Prostate gland (tissue), 2 donors: ENCODE measurements at regions not wholly inside any gene's neighbourhood (a gene's known extent, or its start where the extent isn't known, plus 50 kb on each side); places are given as distances from the start of the nearest gene placed in this dataset.
A peak's percentile ranks its signal among the peaks of the same experiment; 100 is the strongest.

ENCODE experiments used
- DNase-seq: peaks from one replicate; pipeline ENCODE4 v3.0.0-alpha.2; 2019; ENCODE audit warnings: low spot score
- H3K27ac ChIP-seq, 2 donors: fragments of 200-600 bp; sonication (generic); 2 replicates each; pipeline ENCODE4 v1.5.1; 2017 to 2019
- H3K27me3 ChIP-seq: fragments of 200-600 bp; sonication (generic); replicated peaks from 2 replicates; pipeline ENCODE4 v1.5.1; 2019; ENCODE audit not compliant: insufficient read depth
- H3K36me3 ChIP-seq, 2 donors: fragments of 200-600 bp; sonication (generic); 1 replicate in 1 of 2; 2 replicates in 1 of 2; pipeline versions ENCODE4 v1.5.1 to v1.8.1; 2017 to 2019
- H3K4me1 ChIP-seq: fragments of 200-600 bp; sonication (generic); replicated peaks from 2 replicates; pipeline ENCODE4 v1.5.1; 2019
- H3K4me3 ChIP-seq, 2 donors: fragments of 200-600 bp; sonication (generic); 2 replicates each; pipeline ENCODE4 v1.5.1; 2017 to 2019
- H3K9me3 ChIP-seq: fragments of 200-600 bp; sonication (generic); 2 replicates; pipeline ENCODE4 v1.5.1; 2017
- POLR2A ChIP-seq: fragments of 450-650 bp; IDR thresholded peaks from one replicate; pipeline ENCODE4 v1.6.1; 2016; ENCODE audit warnings: antibody characterized with exemption, mild to moderate bottlenecking
- POLR2AphosphoS5 ChIP-seq: sonication (generic); formaldehyde crosslinking; IDR thresholded peaks from one replicate; pipeline ENCODE4 v1.6.1; 2017; ENCODE audit warnings: antibody characterized with exemption
- WGBS: methylation state at CpG from one replicate; pipeline ENCODE4 v1.1.5; 2018; 5-methylcytosine and 5-hydroxymethylcytosine counted together
- intact Hi-C: fragments of 100-400 bp; cut with DNase I; formaldehyde crosslinking; loops from one replicate; pipeline ENCODE4 v1.14.2; 2022
- TF ChIP-seq, protein P1 (sequence below), 4 experiments: fragments of 200-600 bp in 2 of 4; fragments of 450-650 bp in 2 of 4; sonication (generic) in 2 of 4; IDR thresholded peaks; 1 replicate in 3 of 4; 2 replicates in 1 of 4; pipeline ENCODE4 v1.5.1; 2016 to 2019; ENCODE audit warnings: antibody characterized with exemption in 4 of 4, mild to moderate bottlenecking in 2 of 4, moderate library complexity in 2 of 4

- intact Hi-C loops, result no loop called here
- TF ChIP-seq POLR2AphosphoS5 (no peak), POLR2A (no peak)
- TF ChIP-seq, protein P1, sequence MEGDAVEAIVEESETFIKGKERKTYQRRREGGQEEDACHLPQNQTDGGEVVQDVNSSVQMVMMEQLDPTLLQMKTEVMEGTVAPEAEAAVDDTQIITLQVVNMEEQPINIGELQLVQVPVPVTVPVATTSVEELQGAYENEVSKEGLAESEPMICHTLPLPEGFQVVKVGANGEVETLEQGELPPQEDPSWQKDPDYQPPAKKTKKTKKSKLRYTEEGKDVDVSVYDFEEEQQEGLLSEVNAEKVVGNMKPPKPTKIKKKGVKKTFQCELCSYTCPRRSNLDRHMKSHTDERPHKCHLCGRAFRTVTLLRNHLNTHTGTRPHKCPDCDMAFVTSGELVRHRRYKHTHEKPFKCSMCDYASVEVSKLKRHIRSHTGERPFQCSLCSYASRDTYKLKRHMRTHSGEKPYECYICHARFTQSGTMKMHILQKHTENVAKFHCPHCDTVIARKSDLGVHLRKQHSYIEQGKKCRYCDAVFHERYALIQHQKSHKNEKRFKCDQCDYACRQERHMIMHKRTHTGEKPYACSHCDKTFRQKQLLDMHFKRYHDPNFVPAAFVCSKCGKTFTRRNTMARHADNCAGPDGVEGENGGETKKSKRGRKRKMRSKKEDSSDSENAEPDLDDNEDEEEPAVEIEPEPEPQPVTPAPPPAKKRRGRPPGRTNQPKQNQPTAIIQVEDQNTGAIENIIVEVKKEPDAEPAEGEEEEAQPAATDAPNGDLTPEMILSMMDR (IDR thresholded peaks at IDR 0.05), result no peak
- H3K36me3 ChIP-seq, result no peaks in the 10 kb centered on the region
- H3K27ac ChIP-seq, result no peak overlapping the region
- H3K27me3 ChIP-seq, result no peaks in the 10 kb centered on the region
- H3K4me3 ChIP-seq, result no peak overlapping the region
- WGBS, result 33% methylated on average over 7 of the region's 7 CpGs
- no peaks in the 10 kb centered on the region for H3K9me3 ChIP-seq
- no peak for DNase-seq
- peaks cover 3% of the 10 kb centered on the region for H3K4me1 ChIP-seq
Measured at GRCh38 chr5:74415695-74416102, 224.8 kb downstream of the ENC1 start.

GRCh38 chr5:74414228-74414627, 226.3 kb downstream of the ENC1 start:
- Histone ChIP-seq H3K4me3 (no peak overlapping the region), H3K27me3 (no peaks in the 10 kb centered on the region), H3K27ac (no peak overlapping the region), H3K36me3 (no peaks in the 10 kb centered on the region), H3K4me1 (peaks cover 3% of the 10 kb centered on the region), H3K9me3 (no peaks in the 10 kb centered on the region)
- intact Hi-C loops, result no loop called here
- TF ChIP-seq POLR2A, result no peak
- TF ChIP-seq, protein P1 (IDR thresholded peaks at IDR 0.05), result no peak
- TF ChIP-seq POLR2AphosphoS5, result no peak
- no peak for DNase-seq
- 92% methylated on average over 2 of the region's 2 CpGs for WGBS

- no peak for DNase-seq
- no peaks in the 10 kb centered on the region for H3K9me3 ChIP-seq
- H3K4me1 ChIP-seq, result peaks cover 3% of the 10 kb centered on the region
- H3K36me3 ChIP-seq, result no peaks in the 10 kb centered on the region
- no peaks in the 10 kb centered on the region for H3K27me3 ChIP-seq
- no peak overlapping the region for H3K27ac ChIP-seq
- intact Hi-C loops, result no loop called here
- 57% methylated on average over 3 of the region's 3 CpGs for WGBS
- H3K4me3 ChIP-seq, result no peak overlapping the region
- TF ChIP-seq POLR2AphosphoS5 (peak; percentile 10), POLR2A (no peak)
- TF ChIP-seq, protein P1 (IDR thresholded peaks at IDR 0.05), result no peak
Measured at GRCh38 chr5:74413403-74414048, 227.0 kb downstream of the ENC1 start.

DNA sequence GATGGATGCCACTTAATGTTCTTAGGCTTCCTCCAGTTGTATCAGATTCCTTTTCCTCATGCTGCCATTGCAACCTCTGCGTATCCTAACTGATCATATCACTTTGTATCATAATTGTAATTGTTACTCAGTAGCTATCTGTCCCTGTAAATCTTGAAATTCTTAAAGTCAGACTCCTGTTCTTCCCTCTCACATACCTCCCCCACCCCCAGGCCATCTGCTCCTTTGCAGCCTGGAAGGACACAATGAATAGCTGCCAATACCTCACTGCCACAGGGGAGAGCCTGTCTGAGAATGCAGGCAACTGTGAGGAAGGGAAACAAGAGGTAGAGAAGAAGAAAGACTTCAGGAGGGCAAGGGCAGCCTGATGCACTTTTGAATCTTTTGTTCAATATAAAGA, 228.5 kb downstream of the ENC1 start:
- H3K4me3 ChIP-seq, result no peak overlapping the region
- WGBS, result 56% methylated on average over 1 of the region's 1 CpG
- no peak overlapping the region for H3K27ac ChIP-seq
- intact Hi-C loops, result no loop called here
- H3K27me3 ChIP-seq, result no peaks in the 10 kb centered on the region
- H3K4me1 ChIP-seq, result peaks cover 3% of the 10 kb centered on the region
- H3K36me3 ChIP-seq, result no peaks in the 10 kb centered on the region
- no peak for TF ChIP-seq POLR2A
- TF ChIP-seq, protein P1 (IDR thresholded peaks at IDR 0.05), result no peak
- no peak for TF ChIP-seq POLR2AphosphoS5
- DNase-seq, result no peak
- H3K9me3 ChIP-seq, result no peaks in the 10 kb centered on the region

- TF ChIP-seq POLR2A, result no peak
- no peak for TF ChIP-seq POLR2AphosphoS5
- TF ChIP-seq, protein P1 (IDR thresholded peaks at IDR 0.05), result no peak
- no peak for DNase-seq
- H3K36me3 ChIP-seq, result no peaks in the 10 kb centered on the region
- intact Hi-C loops, result no loop called here
- no peaks in the 10 kb centered on the region for H3K27me3 ChIP-seq
- no peaks in the 10 kb centered on the region for H3K9me3 ChIP-seq
- H3K4me1 ChIP-seq, result peaks cover 8% of the 10 kb centered on the region
- no peak overlapping the region for H3K4me3 ChIP-seq
- no peak overlapping the region for H3K27ac ChIP-seq
Measured at GRCh38 chr5:74409712-74410111, 230.8 kb downstream of the ENC1 start.
